ENCODE measurements at regions not wholly inside any gene's neighbourhood (a gene's known extent, or its start where the extent isn't known, plus 50 kb on each side); places are given as distances from the start of the nearest gene placed in this dataset.

- H3K4me3 ChIP-seq (ENCODE audit: low read depth, low read length) = no peak overlapping the region
- no peak for TF ChIP-seq CTCF (IDR thresholded peaks at IDR 0.05; ENCODE audit: insufficient read depth, low read depth, low read length, missing control alignments)
- DNase-seq (ENCODE audit: low read depth) = no peak
Observed at GRCh38 chr4:155106629-155107028, 101.8 kb upstream of the NPY2R start.

GRCh38 chr4:155107059-155107458 is 101.4 kb upstream of the NPY2R start:
- no peak for TF ChIP-seq CTCF (IDR thresholded peaks at IDR 0.05; ENCODE audit: insufficient read depth, low read depth, low read length, missing control alignments)

GRCh38 chr4:155114790-155115189 is 93.6 kb upstream of the NPY2R start:
- no peak for TF ChIP-seq CTCF (IDR thresholded peaks at IDR 0.05; ENCODE audit: insufficient read depth, low read depth, low read length, missing control alignments)
- no peak for DNase-seq (ENCODE audit: low read depth)
- no peak overlapping the region for H3K4me3 ChIP-seq (ENCODE audit: low read depth, low read length)

More at GRCh38 chr4:155107059-155107458, 101.4 kb upstream of the NPY2R start:
- H3K4me3 ChIP-seq (ENCODE audit: low read depth, low read length) = no peak overlapping the region
- no peak for DNase-seq (ENCODE audit: low read depth)

GRCh38 chr4:155119006-155119405 is 89.4 kb upstream of the NPY2R start:
- no peak for TF ChIP-seq CTCF (IDR thresholded peaks at IDR 0.05; ENCODE audit: insufficient read depth, low read depth, low read length, missing control alignments)
- no peak for DNase-seq (ENCODE audit: low read depth)
- H3K4me3 ChIP-seq (ENCODE audit: low read depth, low read length) = no peak overlapping the region

- DNase-seq (ENCODE audit: low read depth) = no peak
- H3K4me3 ChIP-seq (ENCODE audit: low read depth, low read length) = no peak overlapping the region
Observed at GRCh38 chr4:155120536-155120935, 87.9 kb upstream of the NPY2R start.

GRCh38 chr4:155122382-155122781 is 86.1 kb upstream of the NPY2R start:
- no peak overlapping the region for H3K4me3 ChIP-seq (ENCODE audit: low read depth, low read length)
- TF ChIP-seq CTCF (IDR thresholded peaks at IDR 0.05; ENCODE audit: insufficient read depth, low read depth, low read length, missing control alignments) = no peak
- no peak for DNase-seq (ENCODE audit: low read depth)

More at GRCh38 chr4:155120536-155120935, 87.9 kb upstream of the NPY2R start:
- no peak for TF ChIP-seq CTCF (IDR thresholded peaks at IDR 0.05; ENCODE audit: insufficient read depth, low read depth, low read length, missing control alignments)

GRCh38 chr4:155134136-155134535 is 74.3 kb upstream of the NPY2R start:
- H3K4me3 ChIP-seq (ENCODE audit: low read depth, low read length) = no peak overlapping the region
- no peak for TF ChIP-seq CTCF (IDR thresholded peaks at IDR 0.05; ENCODE audit: insufficient read depth, low read depth, low read length, missing control alignments)
- no peak for DNase-seq (ENCODE audit: low read depth)
